ENCODE measurements at regions not wholly inside any gene's neighbourhood (a gene's known extent, or its start where the extent isn't known, plus 50 kb on each side); places are given as distances from the start of the nearest gene placed in this dataset.

GRCh38 chr2:181395851-181396250 lies 61.3 kb upstream of the ITGA4 start:
- DNase-seq, result no peak

GRCh38 chr2:181396256-181397123 lies 60.7 kb upstream of the ITGA4 start:
- no peak for DNase-seq

- DNase-seq, result no peak
Observed at GRCh38 chr2:181397331-181397730, 59.9 kb upstream of the ITGA4 start.

GRCh38 chr2:181398000-181398399 lies 59.2 kb upstream of the ITGA4 start:
- DNase-seq, result no peak

GRCh38 chr2:181399027-181399426 lies 58.2 kb upstream of the ITGA4 start:
- DNase-seq, result no peak

GRCh38 chr2:181404472-181404871 lies 52.7 kb upstream of the ITGA4 start:
- DNase-seq, result no peak

GRCh38 chr2:181407171-181407570 lies 50.0 kb upstream of the ITGA4 start:
- no peak for DNase-seq
